ENCODE measurements at regions not wholly inside any gene's neighbourhood (a gene's known extent, or its start where the extent isn't known, plus 50 kb on each side); places are given as distances from the start of the nearest gene placed in this dataset.
"Not testable (repeated sequence)": the region's sequence is repeated elsewhere in the genome, so short reads cannot be mapped to it uniquely, and the experiment has no call there.

- TF ChIP-seq YY1 (IDR thresholded peaks at IDR 0.05; ENCODE audit: extremely low read depth, insufficient replicate concordance, low read depth, low read length) (no peak), EZH2phosphoT487 (IDR thresholded peaks at IDR 0.05; ENCODE audit: borderline replicate concordance) (no peak)
Measured at GRCh38 chr6:80501636-80502035, 395.2 kb downstream of the BCKDHB start (continued).

GRCh38 chr6:80497696-80498486 lies 391.4 kb downstream of the BCKDHB start:
- H3K27ac ChIP-seq (ENCODE audit: low read depth, low read length); CTCF ChIA-PET; H3K9me2 ChIP-seq (ENCODE audit: insufficient read depth); H3K9ac ChIP-seq (ENCODE audit: low read length); H3K4me3 ChIP-seq (replicated peaks in 1 of 2; ENCODE audit: low read depth in 1 of 2, low read length in 2 of 2); ATAC-seq; H3K4me2 ChIP-seq (ENCODE audit: low read length); H3K4me1 ChIP-seq (ENCODE audit: control insufficient read depth in 1 of 2, insufficient read depth in 2 of 2, low read length in 2 of 2); H3K79me2 ChIP-seq (ENCODE audit: insufficient read depth, low read length); DNase-seq (ENCODE audit: low read depth, low spot score); intact Hi-C loops (cut with micrococcal nuclease); POLR2A ChIA-PET; H3K9me3 ChIP-seq (ENCODE audit: control insufficient read depth in 1 of 2, insufficient read depth in 1 of 2, low read depth in 1 of 2, low read length in 2 of 2); H4K20me1 ChIP-seq (ENCODE audit: insufficient read depth); RAD21 ChIA-PET (ENCODE audit: low non-redundant PET in 1 of 2, low total read pairs in 2 of 2, uncharacterized antibody in 2 of 2, unreplicated experiment in 2 of 2); H3K36me3 ChIP-seq (ENCODE audit: control insufficient read depth in 1 of 2, insufficient read depth in 2 of 2, low read length in 2 of 2); H2AFZ ChIP-seq (ENCODE audit: low read depth, low read length, poor library complexity, severe bottlenecking); BruUV-seq (replicated peaks); H3K27me3 ChIP-seq (ENCODE audit: insufficient read depth, low read length): not testable (repeated sequence)

- CTCF ChIA-PET = no interaction called here
- ATAC-seq (no peak), DNase-seq (ENCODE audit: low read depth, low spot score) (no peak)
- Histone ChIP-seq H4K20me1 (ENCODE audit: insufficient read depth) (no peaks in the 10 kb centered on the region), H3K4me3 (replicated peaks in 1 of 2; ENCODE audit: low read depth in 1 of 2, low read length in 2 of 2) (no peak overlapping the region), H3K9me2 (ENCODE audit: insufficient read depth) (no peaks in the 10 kb centered on the region), H3K79me2 (ENCODE audit: insufficient read depth, low read length) (no peaks in the 10 kb centered on the region), H3K9ac (ENCODE audit: low read length) (no peak overlapping the region), H3K36me3 (ENCODE audit: control insufficient read depth in 1 of 2, insufficient read depth in 2 of 2, low read length in 2 of 2) (no peaks in the 10 kb centered on the region), H3K4me2 (ENCODE audit: low read length) (no peak overlapping the region), H3K27me3 (ENCODE audit: insufficient read depth, low read length) (no peaks in the 10 kb centered on the region), H3K27ac (ENCODE audit: low read depth, low read length) (no peak overlapping the region), H3K4me1 (ENCODE audit: control insufficient read depth in 1 of 2, insufficient read depth in 2 of 2, low read length in 2 of 2) (no peaks in the 10 kb centered on the region), H3K9me3 (ENCODE audit: control insufficient read depth in 1 of 2, insufficient read depth in 1 of 2, low read depth in 1 of 2, low read length in 2 of 2) (no peaks in the 10 kb centered on the region), H2AFZ (ENCODE audit: low read depth, low read length, poor library complexity, severe bottlenecking) (no peak overlapping the region)
- POLR2A ChIA-PET = no interaction called here
- BruUV-seq (replicated peaks) = no TSS peak
- intact Hi-C loops (cut with micrococcal nuclease) = no loop called here
- RAD21 ChIA-PET (ENCODE audit: low non-redundant PET in 1 of 2, low total read pairs in 2 of 2, uncharacterized antibody in 2 of 2, unreplicated experiment in 2 of 2) = no interaction called here
- TF ChIP-seq ZFX (IDR thresholded peaks at IDR 0.05) = no peak
- no peak for TF ChIP-seq CBX3 (IDR thresholded peaks at IDR 0.05; ENCODE audit: low read depth)
- no peak for TF ChIP-seq EZH2 (IDR thresholded peaks at IDR 0.05)
- TF ChIP-seq, protein P1, sequence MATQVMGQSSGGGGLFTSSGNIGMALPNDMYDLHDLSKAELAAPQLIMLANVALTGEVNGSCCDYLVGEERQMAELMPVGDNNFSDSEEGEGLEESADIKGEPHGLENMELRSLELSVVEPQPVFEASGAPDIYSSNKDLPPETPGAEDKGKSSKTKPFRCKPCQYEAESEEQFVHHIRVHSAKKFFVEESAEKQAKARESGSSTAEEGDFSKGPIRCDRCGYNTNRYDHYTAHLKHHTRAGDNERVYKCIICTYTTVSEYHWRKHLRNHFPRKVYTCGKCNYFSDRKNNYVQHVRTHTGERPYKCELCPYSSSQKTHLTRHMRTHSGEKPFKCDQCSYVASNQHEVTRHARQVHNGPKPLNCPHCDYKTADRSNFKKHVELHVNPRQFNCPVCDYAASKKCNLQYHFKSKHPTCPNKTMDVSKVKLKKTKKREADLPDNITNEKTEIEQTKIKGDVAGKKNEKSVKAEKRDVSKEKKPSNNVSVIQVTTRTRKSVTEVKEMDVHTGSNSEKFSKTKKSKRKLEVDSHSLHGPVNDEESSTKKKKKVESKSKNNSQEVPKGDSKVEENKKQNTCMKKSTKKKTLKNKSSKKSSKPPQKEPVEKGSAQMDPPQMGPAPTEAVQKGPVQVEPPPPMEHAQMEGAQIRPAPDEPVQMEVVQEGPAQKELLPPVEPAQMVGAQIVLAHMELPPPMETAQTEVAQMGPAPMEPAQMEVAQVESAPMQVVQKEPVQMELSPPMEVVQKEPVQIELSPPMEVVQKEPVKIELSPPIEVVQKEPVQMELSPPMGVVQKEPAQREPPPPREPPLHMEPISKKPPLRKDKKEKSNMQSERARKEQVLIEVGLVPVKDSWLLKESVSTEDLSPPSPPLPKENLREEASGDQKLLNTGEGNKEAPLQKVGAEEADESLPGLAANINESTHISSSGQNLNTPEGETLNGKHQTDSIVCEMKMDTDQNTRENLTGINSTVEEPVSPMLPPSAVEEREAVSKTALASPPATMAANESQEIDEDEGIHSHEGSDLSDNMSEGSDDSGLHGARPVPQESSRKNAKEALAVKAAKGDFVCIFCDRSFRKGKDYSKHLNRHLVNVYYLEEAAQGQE (IDR thresholded peaks at IDR 0.05; ENCODE audit: low read depth) = no peak
- TF ChIP-seq, protein P2, sequence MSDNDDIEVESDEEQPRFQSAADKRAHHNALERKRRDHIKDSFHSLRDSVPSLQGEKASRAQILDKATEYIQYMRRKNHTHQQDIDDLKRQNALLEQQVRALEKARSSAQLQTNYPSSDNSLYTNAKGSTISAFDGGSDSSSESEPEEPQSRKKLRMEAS (IDR thresholded peaks at IDR 0.05) = no peak
- TF ChIP-seq ZNF274 (IDR thresholded peaks at IDR 0.05; ENCODE audit: low read depth, low read length) = no peak
- TF ChIP-seq SIN3A (IDR thresholded peaks at IDR 0.05; ENCODE audit: low read depth) = no peak
- TF ChIP-seq, protein P3, sequence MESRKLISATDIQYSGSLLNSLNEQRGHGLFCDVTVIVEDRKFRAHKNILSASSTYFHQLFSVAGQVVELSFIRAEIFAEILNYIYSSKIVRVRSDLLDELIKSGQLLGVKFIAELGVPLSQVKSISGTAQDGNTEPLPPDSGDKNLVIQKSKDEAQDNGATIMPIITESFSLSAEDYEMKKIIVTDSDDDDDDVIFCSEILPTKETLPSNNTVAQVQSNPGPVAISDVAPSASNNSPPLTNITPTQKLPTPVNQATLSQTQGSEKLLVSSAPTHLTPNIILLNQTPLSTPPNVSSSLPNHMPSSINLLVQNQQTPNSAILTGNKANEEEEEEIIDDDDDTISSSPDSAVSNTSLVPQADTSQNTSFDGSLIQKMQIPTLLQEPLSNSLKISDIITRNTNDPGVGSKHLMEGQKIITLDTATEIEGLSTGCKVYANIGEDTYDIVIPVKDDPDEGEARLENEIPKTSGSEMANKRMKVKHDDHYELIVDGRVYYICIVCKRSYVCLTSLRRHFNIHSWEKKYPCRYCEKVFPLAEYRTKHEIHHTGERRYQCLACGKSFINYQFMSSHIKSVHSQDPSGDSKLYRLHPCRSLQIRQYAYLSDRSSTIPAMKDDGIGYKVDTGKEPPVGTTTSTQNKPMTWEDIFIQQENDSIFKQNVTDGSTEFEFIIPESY (IDR thresholded peaks at IDR 0.05; ENCODE audit: extremely low read depth, insufficient replicate concordance, low read length) = no peak
- TF ChIP-seq RAD21 (IDR thresholded peaks at IDR 0.05; ENCODE audit: low read depth) = no peak
Measured at GRCh38 chr6:80489911-80490635, 383.6 kb downstream of the BCKDHB start.
